ENCODE measurements at regions not wholly inside any gene's neighbourhood (a gene's known extent, or its start where the extent isn't known, plus 50 kb on each side); places are given as distances from the start of the nearest gene placed in this dataset.

GRCh38 chrX:20322887-20323286, 56.2 kb upstream of the RPS6KA3 start:
- TF ChIP-seq CTCF (IDR thresholded peaks at IDR 0.05; ENCODE audit: poor library complexity), result no peak
- no peak for TF ChIP-seq EZH2phosphoT487 (IDR thresholded peaks at IDR 0.05; ENCODE audit: low read depth, severe bottlenecking, unreplicated experiment)

Data from hepatocyte (in vitro differentiated cells).